GM11168 (cell line): ENCODE measurements at regions not wholly inside any gene's neighbourhood (a gene's known extent, or its start where the extent isn't known, plus 50 kb on each side); places are given as distances from the start of the nearest gene placed in this dataset.
"Not testable (repeated sequence)": the region's sequence is repeated elsewhere in the genome, so short reads cannot be mapped to it uniquely, and the experiment has no call there.

ENCODE experiments used
- in situ Hi-C: fragments of 300-500 bp; cut with MboI; formaldehyde crosslinking; loops from one replicate; pipeline ENCODE4 v1.12.0; 2022; ENCODE audit warnings: low sequenced_read_pairs; ENCODE audit not compliant: unreplicated experiment

- in situ Hi-C loops = no loop called here
Observed at GRCh38 chr6:117761610-117762009, 86.3 kb downstream of the NUS1 start.

DNA sequence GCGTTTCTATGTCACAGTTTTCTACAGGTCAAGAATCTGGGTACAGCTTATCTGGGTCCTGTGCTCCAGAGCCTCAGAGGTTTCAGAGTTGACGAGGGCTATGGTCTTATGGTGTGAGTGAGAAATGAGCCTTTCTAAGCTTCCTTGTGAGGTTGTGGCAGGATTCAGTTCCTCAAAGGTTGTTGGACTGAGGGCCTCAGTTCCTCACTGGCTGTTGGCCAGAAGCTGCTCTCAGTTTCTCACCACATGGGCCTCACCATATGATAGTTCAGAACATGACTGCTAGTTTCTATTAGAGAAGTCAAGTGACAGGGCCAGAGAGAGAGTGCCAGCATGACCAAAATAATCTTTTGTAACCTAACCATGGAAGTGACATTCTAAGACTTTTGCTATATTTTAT lies 96.1 kb downstream of the NUS1 start:
- in situ Hi-C loops = no loop called here

DNA sequence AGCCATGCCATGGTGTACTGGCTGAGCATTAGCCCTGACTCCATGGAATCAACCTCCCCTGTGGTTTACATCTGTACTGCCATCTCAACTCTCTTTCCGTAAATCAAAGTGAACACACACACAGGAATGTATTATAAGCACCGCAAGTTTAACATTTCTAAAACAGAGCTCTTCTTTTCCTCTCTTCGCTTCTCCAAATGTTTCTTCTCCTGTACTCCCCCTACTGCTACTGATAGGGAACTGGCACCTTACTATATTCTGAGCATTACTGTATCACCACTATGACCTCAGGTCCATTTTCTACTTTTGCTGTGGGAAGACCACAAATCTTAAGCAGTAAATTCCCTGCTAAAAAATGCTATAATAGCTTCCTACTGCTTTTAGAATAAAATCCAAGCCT lies 101.2 kb downstream of the NUS1 start:
- in situ Hi-C loops = no loop called here

- in situ Hi-C loops = no loop called here
Observed at GRCh38 chr6:117781550-117781949, 106.3 kb downstream of the NUS1 start.

- in situ Hi-C loops = no loop called here
Observed at GRCh38 chr6:117783279-117783678, 108.0 kb downstream of the NUS1 start.

DNA sequence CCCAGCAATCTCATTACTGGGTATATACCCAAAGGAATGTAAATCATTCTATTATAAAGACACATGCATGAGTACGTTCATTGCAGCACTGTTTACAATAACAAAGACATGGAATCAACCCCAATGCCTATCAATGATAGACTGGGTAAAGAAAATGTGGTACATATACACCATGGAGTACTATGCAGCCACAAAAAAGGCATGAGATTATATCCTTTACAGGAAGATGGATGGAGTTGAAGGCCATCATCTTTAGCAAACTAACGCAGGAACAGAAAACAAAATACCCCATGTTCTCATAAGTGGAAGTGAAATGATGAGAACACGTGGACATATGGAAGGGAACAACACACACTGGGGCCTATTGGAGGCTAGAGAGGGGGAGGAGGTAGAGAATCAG lies 115.7 kb downstream of the NUS1 start:
- in situ Hi-C loops = no loop called here

DNA sequence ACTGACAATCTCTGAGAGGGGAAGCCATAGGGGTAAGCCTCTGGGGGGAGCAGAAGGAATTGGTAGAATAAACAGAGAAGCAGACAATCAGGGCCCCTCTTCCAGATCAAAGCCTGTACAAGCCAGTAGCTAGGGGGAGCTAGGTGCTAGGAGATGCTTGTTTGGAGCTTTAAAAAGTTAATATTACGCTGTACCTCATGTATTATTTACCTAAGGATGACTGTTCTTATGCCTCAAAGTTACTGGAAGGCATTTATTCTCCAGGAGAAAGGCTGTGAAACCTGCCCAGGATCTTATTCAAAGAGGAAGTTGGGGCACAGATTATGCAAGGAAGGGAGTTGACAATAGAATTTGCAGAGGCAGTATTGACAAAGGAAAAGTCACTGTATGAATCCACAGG lies 111.8 kb upstream of the SLC35F1 start:
- in situ Hi-C loops = no loop called here

DNA sequence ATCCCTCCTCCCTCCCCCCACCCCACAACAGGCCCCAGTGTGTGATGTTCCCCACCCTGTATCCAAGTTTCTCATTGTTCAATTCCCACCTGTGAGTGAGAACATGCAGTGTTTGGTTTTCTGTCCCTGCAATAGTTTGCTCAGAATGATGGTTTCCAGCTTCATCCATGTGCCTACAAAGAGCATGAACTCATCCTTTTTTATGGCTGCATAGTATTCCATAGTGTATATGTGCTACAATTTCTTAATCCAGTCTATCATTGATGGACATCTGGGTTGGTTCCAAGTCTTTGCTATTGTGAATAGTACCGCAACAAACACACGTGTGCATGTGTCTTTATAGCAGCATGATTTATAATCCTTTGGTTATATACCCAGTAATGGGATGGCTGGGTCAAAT lies 108.2 kb upstream of the SLC35F1 start:
- in situ Hi-C loops = not testable (repeated sequence)

DNA sequence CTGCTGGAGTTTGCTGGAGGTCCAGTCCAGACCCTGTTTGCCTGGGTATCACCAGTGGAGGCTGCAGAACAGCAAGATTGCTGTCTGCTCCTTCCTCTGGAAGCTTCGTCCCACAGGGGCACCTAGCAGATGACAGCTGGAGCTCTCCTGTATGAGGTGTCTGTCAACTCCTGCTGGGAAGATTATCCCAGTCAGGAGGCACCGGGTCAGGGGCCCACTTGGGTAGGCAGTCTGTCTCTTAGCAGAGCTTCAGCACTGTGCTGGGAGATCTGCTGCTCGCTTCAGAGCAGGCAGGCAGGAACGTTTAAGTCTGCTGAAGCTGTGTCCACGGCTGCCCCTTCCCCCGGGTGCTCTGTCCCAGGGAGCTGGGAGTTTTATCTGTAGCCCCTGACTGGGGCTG lies 96.8 kb upstream of the SLC35F1 start:
- in situ Hi-C loops = no loop called here

DNA sequence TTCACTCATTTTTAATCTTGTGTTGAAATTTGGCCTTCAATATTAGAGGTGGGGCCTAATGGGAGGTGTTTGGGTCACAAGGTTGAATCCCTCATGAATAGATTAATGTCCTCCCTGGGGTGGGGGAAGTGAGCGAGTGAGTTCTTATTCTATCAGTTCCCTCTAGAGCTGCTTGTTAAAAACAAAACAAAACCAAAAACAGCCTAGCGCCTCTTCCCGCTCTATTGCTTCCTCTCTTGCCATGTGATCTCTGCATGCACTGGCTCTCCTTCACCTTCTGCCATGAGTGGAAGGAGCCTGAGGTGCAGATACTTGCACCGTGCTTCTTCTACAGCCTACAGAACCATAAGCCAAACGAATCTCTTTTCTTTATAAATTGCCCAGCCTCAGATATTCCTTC lies 89.6 kb upstream of the SLC35F1 start:
- in situ Hi-C loops = no loop called here

DNA sequence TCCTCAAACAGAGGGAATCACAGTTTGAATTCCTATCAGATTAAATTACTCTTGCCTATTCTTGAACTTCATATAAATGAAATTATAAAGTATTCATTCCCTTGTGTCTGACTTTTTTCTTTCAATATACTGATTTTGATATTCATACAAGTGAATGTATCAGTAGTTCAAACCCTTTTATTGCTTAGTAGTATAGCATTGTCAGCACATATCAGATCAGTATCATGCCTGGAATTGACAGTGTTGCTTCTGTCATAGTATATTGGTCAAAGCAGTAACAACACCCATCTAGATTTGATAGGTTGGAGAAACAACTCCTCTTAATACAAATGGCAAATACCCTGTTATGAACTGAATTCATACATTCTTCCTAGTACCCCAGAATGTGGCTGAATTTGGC lies 89.1 kb upstream of the SLC35F1 start:
- in situ Hi-C loops = no loop called here

DNA sequence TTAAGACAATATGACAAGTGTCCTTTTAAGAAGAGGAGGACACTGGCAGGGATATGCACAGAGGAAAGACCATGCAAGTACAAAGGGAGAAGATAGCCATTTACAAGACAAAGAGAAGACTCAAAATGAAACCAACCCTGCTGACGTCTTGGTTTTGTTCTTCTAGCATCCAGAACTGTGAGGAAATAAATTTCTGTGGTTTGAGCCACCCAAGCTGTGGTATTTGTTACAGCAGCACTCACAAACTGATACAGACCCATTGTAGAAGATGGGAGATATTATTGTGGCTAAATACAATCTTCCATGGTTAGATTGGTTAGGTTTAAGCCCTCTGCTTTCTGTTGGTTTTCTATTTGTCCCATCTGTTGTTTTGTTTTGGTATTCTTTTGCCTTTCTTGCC lies 88.6 kb upstream of the SLC35F1 start:
- in situ Hi-C loops = no loop called here

- in situ Hi-C loops = loop anchor here (25.0 kb wide), 1 partner anchor 708 kb away; the partner anchor contains the start of gene PLN
Observed at GRCh38 chr6:117829594-117830319, 77.3 kb upstream of the SLC35F1 start.

DNA sequence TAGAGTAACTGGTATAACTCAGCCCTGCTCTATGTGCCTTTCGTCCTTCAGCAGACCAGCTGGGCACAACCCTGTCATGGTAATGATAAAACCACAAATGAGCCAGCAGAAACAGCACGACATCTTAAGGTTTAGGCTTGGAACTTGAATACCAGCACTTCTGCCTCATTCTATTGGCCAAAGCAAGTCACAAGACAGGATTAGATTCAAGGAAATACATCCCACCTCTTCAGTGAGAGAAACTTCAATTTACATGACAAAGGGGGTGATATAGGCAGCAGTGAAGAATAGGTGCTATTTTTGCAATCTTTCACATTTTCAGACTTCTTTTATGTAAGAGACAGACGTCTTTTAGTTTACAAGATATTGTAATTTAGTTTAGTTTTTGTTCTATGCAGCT lies 69.8 kb upstream of the SLC35F1 start:
- in situ Hi-C loops = loop anchor here (25.0 kb wide), 1 partner anchor 700 kb away; the partner anchor contains the start of gene PLN

DNA sequence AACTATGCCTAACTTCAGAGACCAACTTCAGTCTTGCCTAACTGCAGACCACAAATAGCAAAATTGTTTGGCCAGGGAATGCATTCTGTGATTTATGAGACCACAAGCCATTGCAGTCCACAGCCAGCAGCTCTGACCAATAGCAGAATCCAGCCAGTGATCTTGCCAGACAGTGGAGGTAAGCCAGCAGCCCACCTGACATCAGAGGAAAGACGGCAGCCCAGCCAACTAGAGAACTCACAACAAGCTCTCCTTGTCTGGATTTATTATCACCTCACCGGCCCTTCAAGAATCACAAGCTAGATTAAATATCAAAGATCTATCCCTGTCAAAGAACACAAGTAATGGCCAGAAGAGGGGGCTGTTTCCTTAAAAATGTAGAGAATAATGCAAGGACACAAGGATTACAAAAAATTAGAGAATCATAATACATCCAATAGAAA lies 66.5 kb upstream of the SLC35F1 start:
- in situ Hi-C loops = loop anchor here (25.0 kb wide), 1 partner anchor 697 kb away; the partner anchor contains the start of gene PLN

DNA sequence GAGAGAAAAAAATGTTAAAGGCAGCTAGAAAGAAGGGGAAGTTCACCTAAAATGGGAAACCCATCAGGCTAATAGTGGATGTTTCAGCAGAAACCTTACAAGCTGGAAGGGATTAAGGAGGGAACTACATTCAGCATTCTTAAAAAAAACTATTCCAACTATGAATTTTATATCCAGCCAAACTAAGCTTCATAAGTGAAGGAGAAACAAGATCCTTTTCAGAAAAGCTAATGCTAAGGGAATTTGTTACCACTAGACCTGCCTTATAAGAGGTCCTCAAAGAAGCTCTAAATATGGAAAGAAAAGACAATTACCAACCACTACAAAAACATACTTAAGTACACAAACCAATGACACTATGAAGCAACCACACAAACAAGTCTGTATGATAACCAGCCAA lies 59.2 kb upstream of the SLC35F1 start:
- in situ Hi-C loops = loop anchor here (25.0 kb wide), 1 partner anchor 689 kb away; the partner anchor contains the start of gene PLN

DNA sequence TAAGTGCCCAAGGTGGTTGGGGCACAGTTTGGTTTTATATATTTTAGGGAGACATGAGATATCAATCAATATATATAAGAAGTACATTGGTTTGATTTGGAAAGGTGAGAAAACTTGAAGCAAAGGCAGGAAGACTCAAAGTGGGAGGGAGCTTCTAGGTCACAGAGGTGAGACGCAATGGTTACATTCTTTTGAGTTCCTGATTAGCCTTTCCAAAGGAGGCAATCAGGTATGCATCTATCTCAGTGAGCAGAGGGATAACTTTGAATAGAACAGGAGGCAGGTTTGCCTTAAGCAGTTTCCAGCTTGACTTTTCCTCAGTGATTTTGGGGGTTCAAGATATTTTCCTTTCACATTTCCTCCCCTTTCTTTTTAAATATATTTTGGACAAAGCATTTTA lies 58.0 kb upstream of the SLC35F1 start:
- in situ Hi-C loops = loop anchor here (25.0 kb wide), 1 partner anchor 688 kb away; the partner anchor contains the start of gene PLN
